Prostate gland (tissue), 2 donors: ENCODE measurements at regions not wholly inside any gene's neighbourhood (a gene's known extent, or its start where the extent isn't known, plus 50 kb on each side); places are given as distances from the start of the nearest gene placed in this dataset.

Experiments
- DNase-seq: peaks from one replicate; pipeline ENCODE4 v3.0.0-alpha.2; 2019; ENCODE audit warnings: low spot score
- H3K27ac ChIP-seq, 2 donors: fragments of 200-600 bp; sonication (generic); 2 replicates each; pipeline ENCODE4 v1.5.1; 2017 to 2019
- H3K27me3 ChIP-seq: fragments of 200-600 bp; sonication (generic); replicated peaks from 2 replicates; pipeline ENCODE4 v1.5.1; 2019; ENCODE audit not compliant: insufficient read depth
- H3K36me3 ChIP-seq, 2 donors: fragments of 200-600 bp; sonication (generic); 1 replicate in 1 of 2; 2 replicates in 1 of 2; pipeline versions ENCODE4 v1.5.1 to v1.8.1; 2017 to 2019
- H3K4me1 ChIP-seq: fragments of 200-600 bp; sonication (generic); replicated peaks from 2 replicates; pipeline ENCODE4 v1.5.1; 2019
- H3K4me3 ChIP-seq, 2 donors: fragments of 200-600 bp; sonication (generic); 2 replicates each; pipeline ENCODE4 v1.5.1; 2017 to 2019
- H3K9me3 ChIP-seq: fragments of 200-600 bp; sonication (generic); 2 replicates; pipeline ENCODE4 v1.5.1; 2017
- POLR2A ChIP-seq: fragments of 450-650 bp; IDR thresholded peaks from one replicate; pipeline ENCODE4 v1.6.1; 2016; ENCODE audit warnings: antibody characterized with exemption, mild to moderate bottlenecking
- POLR2AphosphoS5 ChIP-seq: sonication (generic); formaldehyde crosslinking; IDR thresholded peaks from one replicate; pipeline ENCODE4 v1.6.1; 2017; ENCODE audit warnings: antibody characterized with exemption
- WGBS: methylation state at CpG from one replicate; pipeline ENCODE4 v1.1.5; 2018; 5-methylcytosine and 5-hydroxymethylcytosine counted together
- intact Hi-C: fragments of 100-400 bp; cut with DNase I; formaldehyde crosslinking; loops from one replicate; pipeline ENCODE4 v1.14.2; 2022
- TF ChIP-seq, protein P1 (sequence below), 4 experiments: fragments of 200-600 bp in 2 of 4; fragments of 450-650 bp in 2 of 4; sonication (generic) in 2 of 4; IDR thresholded peaks; 1 replicate in 3 of 4; 2 replicates in 1 of 4; pipeline ENCODE4 v1.5.1; 2016 to 2019; ENCODE audit warnings: antibody characterized with exemption in 4 of 4, mild to moderate bottlenecking in 2 of 4, moderate library complexity in 2 of 4

DNA sequence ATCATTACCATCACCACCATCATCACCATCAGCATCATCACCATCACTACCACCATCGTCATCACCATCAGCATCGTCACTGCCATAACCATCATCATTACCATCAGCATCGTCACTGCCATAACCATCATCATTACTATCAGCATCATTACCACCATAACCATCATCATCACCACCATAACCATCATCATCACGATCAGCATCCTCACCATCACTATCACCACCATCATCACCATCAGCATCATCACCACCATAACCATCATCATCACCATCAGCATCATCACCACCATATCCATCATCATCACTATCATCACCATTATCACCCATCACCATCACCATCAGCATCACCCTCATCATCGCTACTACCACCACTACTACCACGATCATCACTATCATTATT, 493.9 kb upstream of the TBX3 start:
- intact Hi-C loops = no loop called here
- no peak for DNase-seq
- no peak for TF ChIP-seq POLR2AphosphoS5
- TF ChIP-seq POLR2A = no peak
- TF ChIP-seq, protein P1, sequence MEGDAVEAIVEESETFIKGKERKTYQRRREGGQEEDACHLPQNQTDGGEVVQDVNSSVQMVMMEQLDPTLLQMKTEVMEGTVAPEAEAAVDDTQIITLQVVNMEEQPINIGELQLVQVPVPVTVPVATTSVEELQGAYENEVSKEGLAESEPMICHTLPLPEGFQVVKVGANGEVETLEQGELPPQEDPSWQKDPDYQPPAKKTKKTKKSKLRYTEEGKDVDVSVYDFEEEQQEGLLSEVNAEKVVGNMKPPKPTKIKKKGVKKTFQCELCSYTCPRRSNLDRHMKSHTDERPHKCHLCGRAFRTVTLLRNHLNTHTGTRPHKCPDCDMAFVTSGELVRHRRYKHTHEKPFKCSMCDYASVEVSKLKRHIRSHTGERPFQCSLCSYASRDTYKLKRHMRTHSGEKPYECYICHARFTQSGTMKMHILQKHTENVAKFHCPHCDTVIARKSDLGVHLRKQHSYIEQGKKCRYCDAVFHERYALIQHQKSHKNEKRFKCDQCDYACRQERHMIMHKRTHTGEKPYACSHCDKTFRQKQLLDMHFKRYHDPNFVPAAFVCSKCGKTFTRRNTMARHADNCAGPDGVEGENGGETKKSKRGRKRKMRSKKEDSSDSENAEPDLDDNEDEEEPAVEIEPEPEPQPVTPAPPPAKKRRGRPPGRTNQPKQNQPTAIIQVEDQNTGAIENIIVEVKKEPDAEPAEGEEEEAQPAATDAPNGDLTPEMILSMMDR (IDR thresholded peaks at IDR 0.05) = no peak

DNA sequence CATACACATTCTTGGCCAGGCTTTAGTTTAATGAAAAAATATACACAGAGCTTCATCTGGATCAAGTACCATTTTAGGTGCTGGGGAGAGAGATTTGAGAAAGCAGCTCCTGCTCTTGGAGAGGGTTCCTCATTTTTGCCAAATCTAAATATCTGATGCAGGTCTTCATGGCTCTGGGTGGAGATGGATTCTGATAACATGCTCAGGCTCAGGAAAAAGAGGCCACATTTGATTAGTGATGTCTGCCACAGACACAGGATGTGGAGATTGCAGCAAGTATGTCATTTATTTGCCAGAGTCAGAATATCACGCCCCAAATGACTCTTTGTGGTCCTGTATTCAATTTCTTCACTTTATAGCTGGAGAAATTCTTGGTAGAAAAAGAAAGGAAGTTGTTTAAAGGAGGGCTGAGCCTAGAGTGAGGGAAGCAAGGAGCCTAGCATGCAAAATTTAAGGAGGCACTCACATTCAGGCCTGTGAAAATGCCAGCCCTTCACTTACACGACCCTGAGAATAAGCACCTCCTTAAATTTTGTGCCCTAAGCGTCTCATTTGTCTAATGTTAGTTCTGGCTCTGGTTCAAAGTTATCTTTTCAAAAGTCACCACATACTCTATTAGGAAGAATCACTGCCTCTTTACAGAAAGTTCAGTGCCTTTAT, 492.9 kb upstream of the TBX3 start:
- no peak for DNase-seq
- Histone ChIP-seq H3K4me1 (no peaks in the 10 kb centered on the region), H3K27ac (no peak overlapping the region), H3K36me3 (no peaks in the 10 kb centered on the region), H3K27me3 (no peaks in the 10 kb centered on the region), H3K9me3 (no peaks in the 10 kb centered on the region), H3K4me3 (no peak overlapping the region)
- WGBS = 67% methylated on average over 3 of the region's 3 CpGs
- TF ChIP-seq, protein P1 (IDR thresholded peaks at IDR 0.05) = no peak
- TF ChIP-seq POLR2AphosphoS5 (no peak), POLR2A (no peak)
- intact Hi-C loops = no loop called here

More for the DNA sequence above, 493.9 kb upstream of the TBX3 start:
- no peak overlapping the region for H3K4me3 ChIP-seq
- H3K27ac ChIP-seq = no peak overlapping the region
- H3K36me3 ChIP-seq = no peaks in the 10 kb centered on the region
- H3K27me3 ChIP-seq = no peaks in the 10 kb centered on the region
- 95% methylated on average over 6 of the region's 6 CpGs for WGBS
- no peaks in the 10 kb centered on the region for H3K9me3 ChIP-seq
- no peaks in the 10 kb centered on the region for H3K4me1 ChIP-seq

DNA sequence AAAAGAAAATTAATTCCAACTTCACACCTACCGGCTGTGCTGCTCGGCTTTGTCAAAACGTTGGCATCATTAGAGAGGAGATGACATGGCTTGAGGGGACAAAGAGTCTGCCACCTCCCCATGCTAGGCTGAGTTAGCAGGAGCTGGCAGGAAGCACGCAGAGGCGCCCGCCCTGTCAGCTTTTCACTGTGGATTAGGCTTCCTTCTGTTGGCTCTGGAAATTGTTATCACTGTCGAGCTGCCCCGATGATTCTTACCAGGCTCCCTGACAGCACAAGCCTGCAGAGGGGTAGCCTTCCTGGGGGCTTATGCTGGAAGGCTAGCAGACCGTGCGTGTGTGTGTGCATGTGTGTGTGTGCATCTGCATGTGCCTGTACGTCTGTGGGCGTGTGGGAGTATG, 490.9 kb upstream of the TBX3 start:
- H3K27me3 ChIP-seq = no peaks in the 10 kb centered on the region
- intact Hi-C loops = loop anchor here (5.0 kb wide), 2 partner anchors 493 to 508 kb away; partner anchors contain the start of gene TBX3
- no peaks in the 10 kb centered on the region for H3K36me3 ChIP-seq
- DNase-seq = no peak
- no peak for TF ChIP-seq POLR2AphosphoS5
- no peak for TF ChIP-seq POLR2A
- TF ChIP-seq, protein P1 (IDR thresholded peaks at IDR 0.05) = no peak
- H3K4me3 ChIP-seq = no peak overlapping the region
- H3K27ac ChIP-seq = no peak overlapping the region
- 52% methylated on average over 12 of the region's 12 CpGs for WGBS
- H3K4me1 ChIP-seq = no peaks in the 10 kb centered on the region
- H3K9me3 ChIP-seq = no peaks in the 10 kb centered on the region

DNA sequence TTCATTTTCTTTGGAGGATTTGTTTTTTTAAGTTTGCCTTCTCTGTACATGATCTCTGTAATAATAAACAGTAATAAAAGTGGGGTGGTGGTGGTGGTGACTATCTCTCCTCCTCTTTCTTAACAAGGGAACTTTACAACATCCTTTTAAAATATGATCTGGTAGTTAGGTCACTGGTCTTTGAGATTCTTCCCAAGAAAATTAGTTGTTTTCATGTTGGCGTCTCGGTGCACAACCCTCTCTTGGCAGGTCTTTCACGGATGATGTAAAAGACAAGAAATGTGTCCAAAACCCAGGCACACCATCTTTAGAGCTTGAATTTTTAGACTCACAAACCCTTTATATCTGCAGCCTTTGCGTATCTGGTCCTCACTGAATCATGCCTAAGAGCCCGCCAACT, 488.5 kb upstream of the TBX3 start:
- H3K4me1 ChIP-seq = no peaks in the 10 kb centered on the region
- intact Hi-C loops = loop anchor here (5.0 kb wide), 2 partner anchors 490 to 505 kb away; partner anchors contain the start of gene TBX3
- no peak overlapping the region for H3K27ac ChIP-seq
- H3K4me3 ChIP-seq = no peak overlapping the region
- 34% methylated on average over 5 of the region's 5 CpGs for WGBS
- no peak for DNase-seq
- no peaks in the 10 kb centered on the region for H3K9me3 ChIP-seq
- no peaks in the 10 kb centered on the region for H3K36me3 ChIP-seq
- no peaks in the 10 kb centered on the region for H3K27me3 ChIP-seq
- no peak for TF ChIP-seq POLR2A
- no peak for TF ChIP-seq POLR2AphosphoS5
- TF ChIP-seq, protein P1 (IDR thresholded peaks at IDR 0.05) = no peak

DNA sequence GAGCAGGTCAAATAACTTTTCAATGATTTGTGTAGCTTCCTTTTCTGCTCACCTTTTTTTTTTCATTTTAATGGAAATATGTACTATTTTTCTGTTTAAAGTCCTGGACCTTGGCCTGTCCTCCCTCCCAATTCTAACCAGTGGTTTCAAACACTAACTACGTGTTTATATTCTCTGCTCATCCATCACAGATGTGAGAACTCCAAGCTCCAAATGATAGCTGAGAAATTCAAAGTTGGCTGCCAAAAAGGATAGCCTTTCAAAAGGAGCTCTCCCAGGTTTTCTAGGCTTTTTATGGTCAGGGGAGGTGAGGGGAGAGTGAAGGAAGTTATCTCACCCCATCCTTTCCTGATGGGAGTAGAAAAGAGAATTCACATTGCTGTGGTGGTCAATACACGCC, 486.0 kb upstream of the TBX3 start:
- no peak overlapping the region for H3K4me3 ChIP-seq
- no peaks in the 10 kb centered on the region for H3K36me3 ChIP-seq
- DNase-seq = no peak
- TF ChIP-seq POLR2AphosphoS5 (no peak), POLR2A (no peak)
- TF ChIP-seq, protein P1 (IDR thresholded peaks at IDR 0.05) = no peak
- H3K9me3 ChIP-seq = no peaks in the 10 kb centered on the region
- H3K27me3 ChIP-seq = no peaks in the 10 kb centered on the region
- no peak overlapping the region for H3K27ac ChIP-seq
- intact Hi-C loops = loop anchor here (5.0 to 10.0 kb wide), 4 partner anchors 255 to 582 kb away; partner anchors contain the start of gene TBX3
- 78% methylated on average over 2 of the region's 2 CpGs for WGBS
- H3K4me1 ChIP-seq = no peaks in the 10 kb centered on the region
